ENCODE measurements at regions not wholly inside any gene's neighbourhood (a gene's known extent, or its start where the extent isn't known, plus 50 kb on each side); places are given as distances from the start of the nearest gene placed in this dataset.

DNA sequence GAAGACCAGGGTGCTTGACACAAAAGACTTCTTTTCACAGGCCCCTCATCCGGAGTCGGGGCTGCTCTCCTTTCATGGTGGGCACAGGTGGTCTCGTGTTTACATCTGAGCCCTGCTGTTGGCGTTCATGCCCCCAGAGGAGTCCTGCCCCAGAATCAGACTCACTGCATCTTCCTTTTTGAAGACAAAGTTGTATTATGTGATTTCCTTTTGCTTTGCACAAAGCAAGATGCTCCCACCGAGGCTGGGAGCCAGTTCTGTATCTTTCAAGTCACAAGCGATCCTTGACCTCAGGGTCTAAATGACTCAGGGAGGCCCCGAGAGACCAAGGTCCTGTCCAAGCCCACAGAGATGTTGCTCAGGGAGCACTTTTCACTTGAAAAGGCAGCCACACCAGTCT lies 330.5 kb downstream of the THBS2 start:
- intact Hi-C loops (cut with micrococcal nuclease), result no loop called here
- Mint-ChIP-seq H3K4me3 (no peak overlapping the region), H3K27ac (no peak overlapping the region), H3K4me1 (no peaks in the 10 kb centered on the region), H3K27me3 (no peaks in the 10 kb centered on the region), H3K9me3 (ENCODE audit: insufficient read depth) (no peaks in the 10 kb centered on the region)
- Histone ChIP-seq H3K27me3 (replicated peaks in 1 of 4; ENCODE audit: control extremely low read depth in 1 of 4, control insufficient read depth in 3 of 4, insufficient read depth in 4 of 4, low read length in 3 of 4) (no peaks in the 10 kb centered on the region), H3K4me1 (ENCODE audit: control insufficient read depth in 2 of 2, insufficient read depth in 2 of 2, low read length in 2 of 2) (no peaks in the 10 kb centered on the region), H3K9ac (ENCODE audit: low read length) (no peak overlapping the region), H3K36me3 (replicated peaks in 1 of 2; ENCODE audit: control extremely low read depth in 1 of 2, control insufficient read depth in 1 of 2, extremely low read depth in 1 of 2, insufficient read depth in 2 of 2, low read length in 1 of 2) (no peaks in the 10 kb centered on the region), H4K20me1 (ENCODE audit: control insufficient read depth, insufficient read depth, low read length, poor library complexity, severe bottlenecking) (no peaks in the 10 kb centered on the region), H2AFZ (ENCODE audit: insufficient read depth, low read depth, low read length, poor library complexity, severe bottlenecking) (no peak overlapping the region), H3K4me2 (replicated peaks; ENCODE audit: low read depth, low read length, poor library complexity, severe bottlenecking) (no peak overlapping the region), H3K9me3 (ENCODE audit: control extremely low read depth in 1 of 3, control insufficient read depth in 2 of 3, insufficient read depth in 1 of 3, low read length in 2 of 3) (peaks cover 0 to 4% (median 0%) of the 10 kb centered on the region in 3 donors), H3K79me2 (ENCODE audit: control insufficient read depth, insufficient read depth, low read length) (no peaks in the 10 kb centered on the region), H3K27ac (ENCODE audit: low read length in 2 of 2) (no peak overlapping the region), H3K4me3 (ENCODE audit: control extremely low read depth in 1 of 5, extremely low read depth in 1 of 5, insufficient read depth in 1 of 5, low read depth in 2 of 5, low read length in 4 of 5) (no peak overlapping the region)
- no peak for TF ChIP-seq EZH2 (IDR thresholded peaks at IDR 0.05; ENCODE audit: borderline replicate concordance, insufficient read depth, low read depth, low read length, poor library complexity, severe bottlenecking)
- TF ChIP-seq, protein P1, sequence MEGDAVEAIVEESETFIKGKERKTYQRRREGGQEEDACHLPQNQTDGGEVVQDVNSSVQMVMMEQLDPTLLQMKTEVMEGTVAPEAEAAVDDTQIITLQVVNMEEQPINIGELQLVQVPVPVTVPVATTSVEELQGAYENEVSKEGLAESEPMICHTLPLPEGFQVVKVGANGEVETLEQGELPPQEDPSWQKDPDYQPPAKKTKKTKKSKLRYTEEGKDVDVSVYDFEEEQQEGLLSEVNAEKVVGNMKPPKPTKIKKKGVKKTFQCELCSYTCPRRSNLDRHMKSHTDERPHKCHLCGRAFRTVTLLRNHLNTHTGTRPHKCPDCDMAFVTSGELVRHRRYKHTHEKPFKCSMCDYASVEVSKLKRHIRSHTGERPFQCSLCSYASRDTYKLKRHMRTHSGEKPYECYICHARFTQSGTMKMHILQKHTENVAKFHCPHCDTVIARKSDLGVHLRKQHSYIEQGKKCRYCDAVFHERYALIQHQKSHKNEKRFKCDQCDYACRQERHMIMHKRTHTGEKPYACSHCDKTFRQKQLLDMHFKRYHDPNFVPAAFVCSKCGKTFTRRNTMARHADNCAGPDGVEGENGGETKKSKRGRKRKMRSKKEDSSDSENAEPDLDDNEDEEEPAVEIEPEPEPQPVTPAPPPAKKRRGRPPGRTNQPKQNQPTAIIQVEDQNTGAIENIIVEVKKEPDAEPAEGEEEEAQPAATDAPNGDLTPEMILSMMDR (IDR thresholded peaks at IDR 0.05), result no peak
- WGBS (ENCODE audit: insufficient coverage), result 87% methylated on average over 5 of the region's 7 CpGs
- no peak for DNase-seq
- ChIA-PET POLR2A (no interaction called here), CTCF (no interaction called here)
- ATAC-seq (ENCODE audit: low read depth), result no peak

DNA sequence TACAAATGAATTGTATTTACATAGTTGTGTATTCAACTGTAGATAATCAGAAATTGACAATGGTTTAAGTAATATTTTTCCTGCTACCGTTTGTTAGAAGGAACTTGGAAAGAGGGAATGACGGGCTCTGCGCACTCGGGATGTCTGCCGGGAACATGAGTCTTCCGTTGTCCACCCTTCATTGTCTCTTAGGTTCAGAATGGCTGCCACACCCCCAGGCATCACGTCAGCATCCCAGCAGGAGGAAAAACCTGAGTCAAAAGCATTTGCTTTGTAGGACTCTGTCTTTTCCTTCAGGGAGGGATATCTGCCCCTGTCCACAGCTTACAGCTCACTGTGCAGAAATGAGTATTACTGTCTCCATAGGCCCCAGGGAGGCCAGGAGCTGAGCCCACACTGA lies 331.2 kb downstream of the THBS2 start:
- H3K9me3 Mint-ChIP-seq (ENCODE audit: insufficient read depth), result no peaks in the 10 kb centered on the region
- H3K79me2 ChIP-seq (ENCODE audit: control insufficient read depth, insufficient read depth, low read length), result no peaks in the 10 kb centered on the region
- H3K4me3 ChIP-seq (ENCODE audit: control extremely low read depth in 1 of 5, extremely low read depth in 1 of 5, insufficient read depth in 1 of 5, low read depth in 2 of 5, low read length in 4 of 5), result no peak overlapping the region
- no peak overlapping the region for H3K9ac ChIP-seq (ENCODE audit: low read length)
- POLR2A ChIA-PET, result no interaction called here
- TF ChIP-seq, protein P1 (IDR thresholded peaks at IDR 0.05), result no peak
- TF ChIP-seq EZH2 (IDR thresholded peaks at IDR 0.05; ENCODE audit: borderline replicate concordance, insufficient read depth, low read depth, low read length, poor library complexity, severe bottlenecking), result no peak
- intact Hi-C loops (cut with micrococcal nuclease), result no loop called here
- H3K4me1 ChIP-seq (ENCODE audit: control insufficient read depth in 2 of 2, insufficient read depth in 2 of 2, low read length in 2 of 2), result no peaks in the 10 kb centered on the region
- peaks cover 0 to 4% (median 0%) of the 10 kb centered on the region in 3 donors for H3K9me3 ChIP-seq (ENCODE audit: control extremely low read depth in 1 of 3, control insufficient read depth in 2 of 3, insufficient read depth in 1 of 3, low read length in 2 of 3)
- ATAC-seq (ENCODE audit: low read depth) (no peak), DNase-seq (no peak)
- H3K27ac ChIP-seq (ENCODE audit: low read length in 2 of 2), result no peak overlapping the region
- H3K27me3 Mint-ChIP-seq, result no peaks in the 10 kb centered on the region
- WGBS (ENCODE audit: insufficient coverage), result 93% methylated on average over 7 of the region's 7 CpGs
- H3K27me3 ChIP-seq (replicated peaks in 1 of 4; ENCODE audit: control extremely low read depth in 1 of 4, control insufficient read depth in 3 of 4, insufficient read depth in 4 of 4, low read length in 3 of 4), result no peaks in the 10 kb centered on the region
- no peak overlapping the region for H3K4me2 ChIP-seq (replicated peaks; ENCODE audit: low read depth, low read length, poor library complexity, severe bottlenecking)
- H4K20me1 ChIP-seq (ENCODE audit: control insufficient read depth, insufficient read depth, low read length, poor library complexity, severe bottlenecking), result no peaks in the 10 kb centered on the region
- no peaks in the 10 kb centered on the region for H3K36me3 ChIP-seq (replicated peaks in 1 of 2; ENCODE audit: control extremely low read depth in 1 of 2, control insufficient read depth in 1 of 2, extremely low read depth in 1 of 2, insufficient read depth in 2 of 2, low read length in 1 of 2)
- CTCF ChIA-PET, result no interaction called here
- no peak overlapping the region for H3K27ac Mint-ChIP-seq
- H3K4me3 Mint-ChIP-seq, result no peak overlapping the region
- H2AFZ ChIP-seq (ENCODE audit: insufficient read depth, low read depth, low read length, poor library complexity, severe bottlenecking), result no peak overlapping the region
- H3K4me1 Mint-ChIP-seq, result no peaks in the 10 kb centered on the region

All from B cell (primary cell).